Neural cell (in vitro differentiated cells): ENCODE measurements at regions not wholly inside any gene's neighbourhood (a gene's known extent, or its start where the extent isn't known, plus 50 kb on each side); places are given as distances from the start of the nearest gene placed in this dataset.

Experiments
- H2AFZ ChIP-seq: fragments of 200-600, 300-800 bp; sonication (generic), shearing (Covaris generic); 2 replicates; pipeline ENCODE4 v1.6.0; 2014; ENCODE audit warnings: low read depth, mild to moderate bottlenecking, antibody characterized with exemption, low read length, moderate library complexity
- H3F3A ChIP-seq: fragments of 200-600 bp; shearing (Covaris generic); 2 replicates; pipeline ENCODE4 v1.6.1; 2016; ENCODE audit warnings: mild to moderate bottlenecking, moderate library complexity, mixed read lengths, antibody characterized with exemption, low read length; ENCODE audit not compliant: insufficient read depth, poor library complexity, severe bottlenecking
- H3K27ac ChIP-seq: fragments of 200-600, 300-800 bp; sonication (generic), shearing (Covaris generic); 2 replicates; pipeline ENCODE4 v1.5.1; 2014; ENCODE audit warnings: mild to moderate bottlenecking, low read length, moderate library complexity
- H3K27me3 ChIP-seq: fragments of 300-800, 200-600 bp; sonication (generic), shearing (Covaris generic); 2 replicates; pipeline ENCODE4 v1.6.0; 2014; ENCODE audit warnings: mild to moderate bottlenecking, low read depth, low read length, moderate library complexity; ENCODE audit not compliant: insufficient read depth
- H3K36me3 ChIP-seq: fragments of 300-800, 200-600 bp; sonication (generic), shearing (Covaris generic); 2 replicates; pipeline ENCODE4 v1.5.1; 2014; ENCODE audit warnings: mild to moderate bottlenecking, antibody characterized with exemption, low read length, moderate library complexity; ENCODE audit not compliant: insufficient read depth
- H3K4me2 ChIP-seq: fragments of 300-800, 200-600 bp; sonication (generic), shearing (Covaris generic); 2 replicates; pipeline ENCODE4 v1.6.0; 2014; ENCODE audit warnings: mild to moderate bottlenecking, low read length
- H3K4me3 ChIP-seq: fragments of 300-800, 200-600 bp; sonication (generic), shearing (Covaris generic); 2 replicates; pipeline ENCODE4 v1.5.1; 2014; ENCODE audit warnings: mild to moderate bottlenecking, low read length, moderate library complexity
- H3K79me2 ChIP-seq: fragments of 200-600 bp; shearing (Covaris generic); replicated peaks from 2 replicates; pipeline ENCODE4 v1.6.0; 2014; ENCODE audit warnings: mild to moderate bottlenecking, low read length, moderate library complexity; ENCODE audit not compliant: insufficient read depth
- H3K9ac ChIP-seq: fragments of 300-800, 200-600 bp; sonication (generic), shearing (Covaris generic); 2 replicates; pipeline ENCODE4 v1.6.1; 2016; ENCODE audit warnings: mild to moderate bottlenecking, low read length, mixed read lengths
- H3K9me2 ChIP-seq: fragments of 200-600 bp; shearing (Covaris generic); 2 replicates; pipeline ENCODE4 v1.6.1; 2016; ENCODE audit warnings: mild to moderate bottlenecking, low read length, mixed read lengths; ENCODE audit not compliant: insufficient read depth
- H3K9me3 ChIP-seq: fragments of 200-600, 300-800 bp; sonication (generic), shearing (Covaris generic); 2 replicates; pipeline ENCODE4 v1.6.1; 2016; ENCODE audit warnings: mild to moderate bottlenecking, mixed run types, low read length, moderate library complexity, mixed read lengths
- H4K20me1 ChIP-seq: fragments of 200-600 bp; shearing (Covaris generic); 2 replicates; pipeline ENCODE4 v1.6.1; 2016; ENCODE audit warnings: mild to moderate bottlenecking, mixed run types; ENCODE audit not compliant: insufficient read depth
- CTCF ChIP-seq: fragments of 450-650 bp; IDR thresholded peaks from 2 replicates; pipeline ENCODE4 v1.5.1; 2014; ENCODE audit warnings: antibody characterized with exemption, mild to moderate bottlenecking, moderate library complexity; ENCODE audit not compliant: poor library complexity, severe bottlenecking
- EP300 ChIP-seq: fragments of 450-650 bp; conservative IDR thresholded peaks from 2 replicates; pipeline ENCODE4 v1.6.1; 2014; ENCODE audit warnings: antibody characterized with exemption, mild to moderate bottlenecking, moderate library complexity; ENCODE audit not compliant: poor library complexity, severe bottlenecking
- EZH2 ChIP-seq: fragments of 200-600, 300-800 bp; shearing (Covaris generic), sonication (generic); IDR thresholded peaks from 2 replicates; pipeline ENCODE4 v1.6.1; 2014; ENCODE audit warnings: antibody characterized with exemption, low read length, borderline replicate concordance, mild to moderate bottlenecking; ENCODE audit not compliant: insufficient read depth, poor library complexity, severe bottlenecking
- MXI1 ChIP-seq: fragments of 450-650 bp; conservative IDR thresholded peaks from 2 replicates; pipeline ENCODE4 v1.6.1; 2014; ENCODE audit warnings: antibody characterized with exemption, mild to moderate bottlenecking; ENCODE audit not compliant: poor library complexity, severe bottlenecking
- POLR2AphosphoS5 ChIP-seq: IDR thresholded peaks from 2 replicates; pipeline ENCODE4 v1.6.1; 2012
- RAD21 ChIP-seq: fragments of 450-650 bp; conservative IDR thresholded peaks from 2 replicates; pipeline ENCODE4 v1.6.1; 2014; ENCODE audit warnings: antibody characterized with exemption, mild to moderate bottlenecking, moderate library complexity
- SMC3 ChIP-seq: fragments of 450-650 bp; conservative IDR thresholded peaks from 2 replicates; pipeline ENCODE4 v1.6.1; 2014; ENCODE audit warnings: antibody characterized with exemption, mild to moderate bottlenecking, moderate library complexity; ENCODE audit not compliant: poor library complexity
- TAF1 ChIP-seq: IDR thresholded peaks from 2 replicates; pipeline ENCODE4 v1.6.1; 2012; ENCODE audit warnings: low read depth
- TF ChIP-seq, protein P1 (sequence below): IDR thresholded peaks from 2 replicates; pipeline ENCODE4 v1.6.1; 2012; ENCODE audit warnings: borderline replicate concordance

GRCh38 chr18:39793609-39794008 lies 2161.4 kb upstream of the PIK3C3 start:
- no peaks in the 10 kb centered on the region for H4K20me1 ChIP-seq
- H2AFZ ChIP-seq, result no peak overlapping the region
- H3K9me3 ChIP-seq, result no peaks in the 10 kb centered on the region
- no peaks in the 10 kb centered on the region for H3F3A ChIP-seq
- no peak overlapping the region for H3K9ac ChIP-seq
- H3K9me2 ChIP-seq, result no peaks in the 10 kb centered on the region
- TF ChIP-seq MXI1 (no peak), EP300 (no peak), EZH2 (no peak), SMC3 (no peak), RAD21 (no peak), POLR2AphosphoS5 (no peak), TAF1 (no peak), CTCF (no peak)
- TF ChIP-seq, protein P1, sequence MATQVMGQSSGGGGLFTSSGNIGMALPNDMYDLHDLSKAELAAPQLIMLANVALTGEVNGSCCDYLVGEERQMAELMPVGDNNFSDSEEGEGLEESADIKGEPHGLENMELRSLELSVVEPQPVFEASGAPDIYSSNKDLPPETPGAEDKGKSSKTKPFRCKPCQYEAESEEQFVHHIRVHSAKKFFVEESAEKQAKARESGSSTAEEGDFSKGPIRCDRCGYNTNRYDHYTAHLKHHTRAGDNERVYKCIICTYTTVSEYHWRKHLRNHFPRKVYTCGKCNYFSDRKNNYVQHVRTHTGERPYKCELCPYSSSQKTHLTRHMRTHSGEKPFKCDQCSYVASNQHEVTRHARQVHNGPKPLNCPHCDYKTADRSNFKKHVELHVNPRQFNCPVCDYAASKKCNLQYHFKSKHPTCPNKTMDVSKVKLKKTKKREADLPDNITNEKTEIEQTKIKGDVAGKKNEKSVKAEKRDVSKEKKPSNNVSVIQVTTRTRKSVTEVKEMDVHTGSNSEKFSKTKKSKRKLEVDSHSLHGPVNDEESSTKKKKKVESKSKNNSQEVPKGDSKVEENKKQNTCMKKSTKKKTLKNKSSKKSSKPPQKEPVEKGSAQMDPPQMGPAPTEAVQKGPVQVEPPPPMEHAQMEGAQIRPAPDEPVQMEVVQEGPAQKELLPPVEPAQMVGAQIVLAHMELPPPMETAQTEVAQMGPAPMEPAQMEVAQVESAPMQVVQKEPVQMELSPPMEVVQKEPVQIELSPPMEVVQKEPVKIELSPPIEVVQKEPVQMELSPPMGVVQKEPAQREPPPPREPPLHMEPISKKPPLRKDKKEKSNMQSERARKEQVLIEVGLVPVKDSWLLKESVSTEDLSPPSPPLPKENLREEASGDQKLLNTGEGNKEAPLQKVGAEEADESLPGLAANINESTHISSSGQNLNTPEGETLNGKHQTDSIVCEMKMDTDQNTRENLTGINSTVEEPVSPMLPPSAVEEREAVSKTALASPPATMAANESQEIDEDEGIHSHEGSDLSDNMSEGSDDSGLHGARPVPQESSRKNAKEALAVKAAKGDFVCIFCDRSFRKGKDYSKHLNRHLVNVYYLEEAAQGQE, result no peak
- H3K4me3 ChIP-seq, result no peak overlapping the region
- H3K27ac ChIP-seq, result no peak overlapping the region
- H3K27me3 ChIP-seq, result no peaks in the 10 kb centered on the region
- no peaks in the 10 kb centered on the region for H3K36me3 ChIP-seq
- H3K79me2 ChIP-seq, result no peaks in the 10 kb centered on the region
- no peak overlapping the region for H3K4me2 ChIP-seq

GRCh38 chr18:39788383-39788782 lies 2166.7 kb upstream of the PIK3C3 start:
- no peak overlapping the region for H3K9ac ChIP-seq
- no peaks in the 10 kb centered on the region for H3K9me2 ChIP-seq
- H3K27ac ChIP-seq, result no peak overlapping the region
- no peaks in the 10 kb centered on the region for H3K36me3 ChIP-seq
- H2AFZ ChIP-seq, result no peak overlapping the region
- TF ChIP-seq POLR2AphosphoS5, result no peak
- no peaks in the 10 kb centered on the region for H3K27me3 ChIP-seq
- H3K4me2 ChIP-seq, result no peak overlapping the region
- H3K4me3 ChIP-seq, result no peak overlapping the region
- H4K20me1 ChIP-seq, result no peaks in the 10 kb centered on the region
- no peaks in the 10 kb centered on the region for H3K79me2 ChIP-seq
- H3K9me3 ChIP-seq, result no peaks in the 10 kb centered on the region
- no peaks in the 10 kb centered on the region for H3F3A ChIP-seq

- H2AFZ ChIP-seq, result no peak overlapping the region
Measured at GRCh38 chr18:39786477-39786876, 2168.6 kb upstream of the PIK3C3 start.

More at GRCh38 chr18:39786477-39786876, 2168.6 kb upstream of the PIK3C3 start:
- H3K4me2 ChIP-seq, result no peak overlapping the region
- H3K9ac ChIP-seq, result no peak overlapping the region
- H3K27me3 ChIP-seq, result no peaks in the 10 kb centered on the region
- H3K79me2 ChIP-seq, result no peaks in the 10 kb centered on the region
- H3K9me2 ChIP-seq, result no peaks in the 10 kb centered on the region
- H3K27ac ChIP-seq, result no peak overlapping the region
- no peaks in the 10 kb centered on the region for H3F3A ChIP-seq
- no peaks in the 10 kb centered on the region for H4K20me1 ChIP-seq
- TF ChIP-seq CTCF, result no peak
- no peak for TF ChIP-seq RAD21
- TF ChIP-seq, protein P1, result no peak
- no peak for TF ChIP-seq SMC3
- no peak for TF ChIP-seq EZH2
- TF ChIP-seq MXI1, result no peak
- no peak for TF ChIP-seq POLR2AphosphoS5
- no peak for TF ChIP-seq EP300
- H3K9me3 ChIP-seq, result no peaks in the 10 kb centered on the region
- H3K4me3 ChIP-seq, result no peak overlapping the region
- H3K36me3 ChIP-seq, result no peaks in the 10 kb centered on the region
